OCI-M1 (cell line): ENCODE measurements at regions not wholly inside any gene's neighbourhood (a gene's known extent, or its start where the extent isn't known, plus 50 kb on each side); places are given as distances from the start of the nearest gene placed in this dataset.
"Not testable (repeated sequence)": the region's sequence is repeated elsewhere in the genome, so short reads cannot be mapped to it uniquely, and the experiment has no call there.

Experiments used
- DNase-seq: peaks from one replicate; lab custom pipeline; 2025; lab: John Stamatoyannopoulos, UW

GRCh38 chr6:69623357-69623756 lies 173.5 kb downstream of the LMBRD1 start:
- DNase-seq, result peak; percentile 9

GRCh38 chr6:69622924-69623323 lies 173.9 kb downstream of the LMBRD1 start:
- DNase-seq, result no peak

- DNase-seq, result peak; percentile 25
These were observed 174.6 kb downstream of the LMBRD1 start for GRCh38 chr6:69622230-69622629.

GRCh38 chr6:69617163-69617562 lies 179.6 kb downstream of the LMBRD1 start:
- DNase-seq, result no peak

- peak; percentile 26 for DNase-seq
These were observed 186.9 kb downstream of the LMBRD1 start for GRCh38 chr6:69609836-69610472.

- DNase-seq, result peak; percentile 25
These were observed 195.7 kb downstream of the LMBRD1 start for GRCh38 chr6:69601132-69601531.

GRCh38 chr6:69594405-69594804 lies 202.4 kb downstream of the LMBRD1 start:
- no peak for DNase-seq

- DNase-seq, result no peak
These were observed 203.1 kb downstream of the LMBRD1 start for GRCh38 chr6:69593706-69594105.

GRCh38 chr6:69589626-69590025 lies 207.2 kb downstream of the LMBRD1 start:
- DNase-seq, result no peak

- DNase-seq, result peak; percentile 72
These were observed 211.7 kb downstream of the LMBRD1 start for GRCh38 chr6:69584913-69585729.

GRCh38 chr6:69584536-69584912 lies 212.3 kb downstream of the LMBRD1 start:
- DNase-seq, result no peak

GRCh38 chr6:69581581-69581980 lies 215.2 kb downstream of the LMBRD1 start:
- DNase-seq, result no peak

- DNase-seq, result no peak
These were observed 216.1 kb downstream of the LMBRD1 start for GRCh38 chr6:69580706-69581105.

GRCh38 chr6:69578361-69578890 lies 218.4 kb downstream of the LMBRD1 start:
- no peak for DNase-seq

- DNase-seq, result peak; percentile 25
These were observed 225.6 kb downstream of the LMBRD1 start for GRCh38 chr6:69571234-69571633.

GRCh38 chr6:69570106-69570505 lies 226.7 kb downstream of the LMBRD1 start:
- DNase-seq, result no peak

GRCh38 chr6:69560597-69560996 lies 236.2 kb downstream of the LMBRD1 start:
- DNase-seq, result not testable (repeated sequence)

- no peak for DNase-seq
These were observed 241.6 kb downstream of the LMBRD1 start for GRCh38 chr6:69555088-69555638.

GRCh38 chr6:69542494-69542893 lies 254.3 kb downstream of the LMBRD1 start:
- no peak for DNase-seq

- no peak for DNase-seq
These were observed 268.8 kb downstream of the LMBRD1 start for GRCh38 chr6:69527921-69528476.

- not testable (repeated sequence) for DNase-seq
These were observed 281.3 kb downstream of the LMBRD1 start for GRCh38 chr6:69515480-69515879.

- DNase-seq, result peak; percentile 12
These were observed 302.2 kb downstream of the LMBRD1 start for GRCh38 chr6:69494595-69494994.

GRCh38 chr6:69489970-69490369 lies 306.8 kb downstream of the LMBRD1 start:
- peak; percentile 88 for DNase-seq
